SK-N-MC (cell line): ENCODE measurements at regions not wholly inside any gene's neighbourhood (a gene's known extent, or its start where the extent isn't known, plus 50 kb on each side); places are given as distances from the start of the nearest gene placed in this dataset.

Experiments used
- DNase-seq: peaks from one replicate; pipeline ENCODE4 v3.0.0-alpha.2; 2011; ENCODE audit warnings: low read depth, low spot score
- H3K27ac ChIP-seq: fragments of 200-600 bp; sonication (generic); 2 replicates; pipeline ENCODE4 v1.5.1; 2016; ENCODE audit warnings: mixed run types
- H3K36me3 ChIP-seq: fragments of 200-600 bp; sonication (generic); 2 replicates; pipeline ENCODE4 v1.6.1; 2017; ENCODE audit warnings: antibody characterized with exemption, low read length, mixed read lengths; ENCODE audit not compliant: insufficient read depth
- H3K4me3 ChIP-seq: fragments of 200-600 bp; sonication (generic); 2 replicates; pipeline ENCODE4 v1.5.1; 2016
- H3K9ac ChIP-seq: fragments of 200-600 bp; sonication (generic); 2 replicates; pipeline ENCODE4 v1.8.0; 2017; ENCODE audit warnings: mixed run types, mixed read lengths; ENCODE audit not compliant: insufficient read length
- H3K9me3 ChIP-seq: fragments of 200-600 bp; sonication (generic); 2 replicates; pipeline ENCODE4 v1.6.1; 2017; ENCODE audit warnings: low read depth, mild to moderate bottlenecking, antibody characterized with exemption, low read length, moderate library complexity, mixed read lengths
- EZH2 ChIP-seq: fragments of 200-600 bp; sonication (generic); IDR thresholded peaks from one replicate; pipeline ENCODE4 v1.6.1; 2017; ENCODE audit warnings: antibody characterized with exemption
- FOXP2 ChIP-seq: optimal IDR thresholded peaks from 2 replicates; pipeline ENCODE3; 2011; ENCODE audit warnings: mild to moderate bottlenecking, moderate library complexity; ENCODE audit not compliant: insufficient read depth; ENCODE audit errors: extremely low read length, control extremely low read depth
- POLR2AphosphoS5 ChIP-seq: IDR thresholded peaks from 2 replicates; pipeline ENCODE4 v1.6.1; 2012; ENCODE audit warnings: mild to moderate bottlenecking, low read depth, low read length, borderline replicate concordance

DNA sequence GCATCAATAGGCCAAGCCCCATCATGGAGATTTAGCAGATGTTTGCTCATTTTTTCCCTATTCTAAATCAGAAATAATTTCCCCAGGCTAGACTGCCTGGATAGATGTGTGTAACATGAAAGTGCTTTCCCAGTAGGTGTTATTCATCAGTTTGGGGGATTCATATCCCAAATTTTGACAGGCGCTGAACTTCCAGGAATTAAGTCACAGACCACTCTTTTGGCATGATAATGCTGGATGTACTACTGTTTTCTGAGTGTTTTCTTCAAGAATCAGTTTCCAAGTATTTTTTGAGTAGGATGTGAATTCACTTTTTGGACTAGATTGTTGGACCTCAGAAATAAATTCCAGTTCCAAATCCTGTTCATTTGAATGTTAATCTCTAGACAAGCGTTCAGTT lies 637.4 kb downstream of the REEP3 start:
- Histone ChIP-seq H3K4me3 (no peak overlapping the region), H3K9ac (no peak overlapping the region), H3K27ac (no peak overlapping the region), H3K36me3 (no peaks in the 10 kb centered on the region), H3K9me3 (no peaks in the 10 kb centered on the region)
- TF ChIP-seq FOXP2 (no peak), EZH2 (no peak), POLR2AphosphoS5 (no peak)
- no peak for DNase-seq

DNA sequence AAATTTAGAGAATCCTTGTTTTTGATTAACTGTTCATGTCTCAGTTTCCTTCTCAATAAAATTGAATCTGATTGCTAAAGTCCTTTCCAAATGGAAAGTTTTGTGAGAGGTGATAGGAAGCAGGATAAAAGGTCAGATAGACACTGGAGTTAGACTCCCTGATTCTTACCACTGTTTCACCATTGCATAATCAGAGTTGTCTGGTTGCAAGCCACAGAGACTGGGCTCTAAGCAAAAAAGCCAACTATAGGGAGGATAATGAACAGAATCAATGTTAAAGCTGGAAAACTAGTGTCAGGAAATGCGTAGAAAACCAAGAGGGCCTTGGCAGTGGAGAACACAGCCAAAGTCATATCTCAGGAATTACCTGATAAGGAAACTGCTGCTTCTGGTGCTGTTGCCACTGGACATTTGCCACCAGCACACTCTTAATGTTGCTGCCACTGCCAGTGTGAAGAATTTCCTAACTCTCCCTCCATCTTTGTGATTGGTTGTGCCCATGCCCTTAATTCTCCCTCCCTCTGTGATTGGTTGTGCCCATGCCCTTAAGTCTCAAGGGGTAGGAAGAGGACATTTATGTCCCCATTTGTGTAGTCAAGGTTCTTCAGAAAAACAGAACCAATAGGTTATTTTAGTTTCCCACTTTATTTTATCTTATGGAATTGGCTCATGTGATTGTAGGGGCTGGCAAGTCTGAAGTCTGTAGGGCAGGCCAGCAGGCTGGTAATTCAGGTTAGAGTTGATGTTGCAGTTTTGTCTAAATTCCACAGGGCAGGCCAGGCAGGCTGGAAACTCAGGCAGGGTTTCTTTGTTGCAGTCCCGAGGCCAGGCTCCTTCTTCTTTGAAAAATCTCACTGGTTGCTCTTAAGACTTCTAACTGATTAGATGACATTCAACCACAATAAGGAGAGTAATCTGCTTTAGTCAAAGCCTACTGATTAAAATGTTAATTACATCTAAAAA lies 639.0 kb downstream of the REEP3 start:
- H3K27ac ChIP-seq: no peak overlapping the region
- H3K36me3 ChIP-seq: no peaks in the 10 kb centered on the region
- no peaks in the 10 kb centered on the region for H3K9me3 ChIP-seq
- no peak overlapping the region for H3K4me3 ChIP-seq
- H3K9ac ChIP-seq: no peak overlapping the region
- no peak for TF ChIP-seq EZH2
- no peak for TF ChIP-seq POLR2AphosphoS5
- TF ChIP-seq FOXP2: no peak
- DNase-seq: no peak

DNA sequence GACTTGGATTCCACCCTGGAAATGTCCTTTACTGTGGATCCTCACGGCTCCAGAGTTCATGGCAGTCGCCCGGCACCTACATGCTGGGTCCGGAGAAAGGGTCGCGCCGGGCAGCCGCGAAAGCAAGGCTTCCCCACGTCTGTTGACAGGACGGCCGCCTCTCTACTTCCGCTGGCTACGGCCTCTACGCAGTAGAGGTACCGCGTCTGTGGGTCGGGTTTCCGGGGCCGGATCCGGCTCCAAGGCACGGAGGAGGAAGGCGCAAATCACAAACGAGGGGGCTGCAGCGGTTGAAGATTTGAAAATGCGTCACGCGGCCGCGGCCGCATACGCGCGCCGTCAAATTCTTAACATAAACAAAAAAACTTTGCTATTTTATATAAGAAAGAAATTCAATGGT lies 649.6 kb downstream of the REEP3 start:
- no peak overlapping the region for H3K9ac ChIP-seq
- no peak for DNase-seq
- no peak overlapping the region for H3K4me3 ChIP-seq
- TF ChIP-seq EZH2 (no peak), POLR2AphosphoS5 (no peak), FOXP2 (no peak)
- H3K36me3 ChIP-seq: no peaks in the 10 kb centered on the region
- H3K9me3 ChIP-seq: no peaks in the 10 kb centered on the region
- no peak overlapping the region for H3K27ac ChIP-seq

- Histone ChIP-seq H3K9ac (no peak overlapping the region), H3K27ac (no peak overlapping the region), H3K9me3 (no peaks in the 10 kb centered on the region), H3K4me3 (no peak overlapping the region), H3K36me3 (no peaks in the 10 kb centered on the region)
- TF ChIP-seq EZH2 (no peak), FOXP2 (no peak), POLR2AphosphoS5 (no peak)
- no peak for DNase-seq
Observed at GRCh38 chr10:64173826-64174225, 652.6 kb downstream of the REEP3 start.

GRCh38 chr10:64174666-64175255 lies 653.6 kb downstream of the REEP3 start:
- no peaks in the 10 kb centered on the region for H3K36me3 ChIP-seq
- H3K27ac ChIP-seq: no peak overlapping the region
- H3K9me3 ChIP-seq: no peaks in the 10 kb centered on the region
- no peak overlapping the region for H3K4me3 ChIP-seq
- H3K9ac ChIP-seq: no peak overlapping the region
- no peak for TF ChIP-seq FOXP2
- no peak for TF ChIP-seq EZH2
- no peak for TF ChIP-seq POLR2AphosphoS5
- no peak for DNase-seq

DNA sequence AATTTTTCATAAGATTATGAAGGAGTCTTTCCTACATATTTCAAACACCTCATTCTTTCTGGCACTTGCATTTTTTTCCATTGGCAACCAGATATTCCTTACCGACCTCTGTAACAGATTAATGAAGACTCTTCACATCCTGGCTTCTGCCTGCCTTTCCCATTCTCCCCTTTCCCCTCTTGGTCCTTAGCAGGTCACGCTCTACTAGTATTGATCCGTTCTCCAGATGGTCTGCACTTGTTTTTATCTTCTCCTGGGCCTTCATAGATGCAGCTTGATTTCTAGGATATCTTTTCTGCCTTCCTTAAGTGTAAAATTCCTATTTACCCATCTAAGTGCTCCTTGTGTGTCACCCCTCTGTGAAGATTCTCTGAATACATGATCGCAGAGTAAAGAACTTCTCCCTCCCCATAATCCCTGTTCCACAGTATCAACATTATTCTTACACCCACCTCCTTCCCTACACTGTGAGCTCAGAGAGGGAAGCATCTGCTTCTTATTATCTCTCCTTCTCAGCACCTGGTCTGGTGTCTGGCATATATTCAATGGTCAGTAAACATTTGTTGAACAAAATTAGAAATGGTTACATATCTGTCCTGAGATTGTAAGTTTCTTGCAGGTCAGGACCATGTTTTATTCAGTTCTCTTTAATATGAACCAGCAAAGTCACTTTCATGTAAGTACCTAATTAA lies 654.2 kb downstream of the REEP3 start:
- Histone ChIP-seq H3K9ac (no peak overlapping the region), H3K27ac (no peak overlapping the region), H3K4me3 (no peak overlapping the region), H3K36me3 (no peaks in the 10 kb centered on the region), H3K9me3 (no peaks in the 10 kb centered on the region)
- DNase-seq: no peak
- TF ChIP-seq POLR2AphosphoS5: no peak
- TF ChIP-seq FOXP2: no peak
- no peak for TF ChIP-seq EZH2

- no peaks in the 10 kb centered on the region for H3K36me3 ChIP-seq
- H3K27ac ChIP-seq: no peak overlapping the region
- no peak for TF ChIP-seq POLR2AphosphoS5
- TF ChIP-seq EZH2: no peak
- TF ChIP-seq FOXP2: no peak
- no peaks in the 10 kb centered on the region for H3K9me3 ChIP-seq
- no peak overlapping the region for H3K4me3 ChIP-seq
- DNase-seq: no peak
- H3K9ac ChIP-seq: no peak overlapping the region
Observed at GRCh38 chr10:64182671-64183070, 661.5 kb downstream of the REEP3 start.

- H3K9ac ChIP-seq: no peak overlapping the region
- H3K27ac ChIP-seq: no peak overlapping the region
- no peak for DNase-seq
- H3K9me3 ChIP-seq: no peaks in the 10 kb centered on the region
- no peak overlapping the region for H3K4me3 ChIP-seq
- no peak for TF ChIP-seq FOXP2
- H3K36me3 ChIP-seq: no peaks in the 10 kb centered on the region
Observed at GRCh38 chr10:64191286-64191685, 670.1 kb downstream of the REEP3 start.
